DMS53 treated with DMSO at 0.1 percent for 48 hours (cell line): ENCODE measurements at regions not wholly inside any gene's neighbourhood (a gene's known extent, or its start where the extent isn't known, plus 50 kb on each side); places are given as distances from the start of the nearest gene placed in this dataset.

ENCODE experiments used
- DNase-seq: peaks from one replicate; lab custom pipeline; 2025; ENCODE audit not compliant: unreplicated experiment; lab: John Stamatoyannopoulos, UW

GRCh38 chr12:125193376-125194152, 128.3 kb downstream of the AACS start:
- DNase-seq, result no peak

GRCh38 chr12:125194163-125194773, 129.0 kb downstream of the AACS start:
- no peak for DNase-seq

GRCh38 chr12:125194987-125195386, 129.8 kb downstream of the AACS start:
- no peak for DNase-seq

- no peak for DNase-seq
These were observed 132.1 kb downstream of the AACS start for GRCh38 chr12:125197326-125197725.

- DNase-seq, result no peak
These were observed 133.4 kb downstream of the AACS start for GRCh38 chr12:125198652-125199051.

- no peak for DNase-seq
These were observed 135.9 kb downstream of the AACS start for GRCh38 chr12:125201090-125201489.

- no peak for DNase-seq
These were observed 136.7 kb downstream of the AACS start for GRCh38 chr12:125201940-125202339.

- DNase-seq, result no peak
These were observed 137.2 kb downstream of the AACS start for GRCh38 chr12:125202421-125202820.

GRCh38 chr12:125203145-125203765, 138.0 kb downstream of the AACS start:
- no peak for DNase-seq

- DNase-seq, result no peak
These were observed 140.2 kb downstream of the AACS start for GRCh38 chr12:125205386-125205785.

GRCh38 chr12:125206711-125207110, 141.5 kb downstream of the AACS start:
- no peak for DNase-seq

GRCh38 chr12:125208334-125208733, 143.1 kb downstream of the AACS start:
- DNase-seq, result no peak

GRCh38 chr12:125208942-125209341, 143.7 kb downstream of the AACS start:
- no peak for DNase-seq

GRCh38 chr12:125210104-125210755, 145.0 kb downstream of the AACS start:
- no peak for DNase-seq

- no peak for DNase-seq
These were observed 146.2 kb downstream of the AACS start for GRCh38 chr12:125211464-125211863.

- no peak for DNase-seq
These were observed 149.1 kb downstream of the AACS start for GRCh38 chr12:125214289-125214688.

- DNase-seq, result no peak
These were observed 151.5 kb downstream of the AACS start for GRCh38 chr12:125216756-125217155.

GRCh38 chr12:125217308-125217707, 152.1 kb downstream of the AACS start:
- DNase-seq, result no peak

- no peak for DNase-seq
These were observed 153.7 kb downstream of the AACS start for GRCh38 chr12:125218952-125219351.

GRCh38 chr12:125220404-125221273, 155.4 kb downstream of the AACS start:
- DNase-seq, result no peak

GRCh38 chr12:125221602-125222001, 156.4 kb downstream of the AACS start:
- DNase-seq, result no peak
